BJ (cell line): ENCODE measurements at regions not wholly inside any gene's neighbourhood (a gene's known extent, or its start where the extent isn't known, plus 50 kb on each side); places are given as distances from the start of the nearest gene placed in this dataset.

ENCODE experiments used
- CTCF ChIA-PET: fragments of 350-600 bp; formaldehyde crosslinking; extraction: SDS; loops from one replicate; lab custom pipeline; 2021; ENCODE audit warnings: antibody characterized with exemption, inconsistent platforms; lab: Yijun Ruan, JAX
- POLR2A ChIA-PET: fragments of 300-600 bp; sonication (Branson Sonifier 250); formaldehyde crosslinking; extraction: SDS; loops from one replicate; lab custom pipeline; 2021; ENCODE audit warnings: antibody characterized with exemption; lab: Charles Lee
- DNase-seq: peaks from one replicate; pipeline ENCODE4 v3.0.0-alpha.2; 2011; ENCODE audit warnings: low read depth
- H3K27me3 ChIP-seq: 2 replicates; pipeline ENCODE4 v1.6.0; 2011; ENCODE audit warnings: low read length; ENCODE audit not compliant: control insufficient read depth, insufficient read depth
- H3K36me3 ChIP-seq: 2 replicates; pipeline ENCODE4 v1.5.1; 2011; ENCODE audit warnings: low read length; ENCODE audit not compliant: control insufficient read depth, insufficient read depth
- H3K4me3 ChIP-seq: 2 replicates; pipeline ENCODE4 v1.5.1; 2011; ENCODE audit warnings: low read depth, mild to moderate bottlenecking, control low read depth, low read length
- CTCF ChIP-seq: IDR thresholded peaks from 2 replicates; pipeline ENCODE4 v1.5.1; 2011; ENCODE audit warnings: low read depth, mild to moderate bottlenecking, control low read depth, inconsistent platforms, low read length, moderate library complexity; ENCODE audit not compliant: insufficient read depth

- no peak overlapping the region for H3K4me3 ChIP-seq
- POLR2A ChIA-PET = no interaction called here
- no peaks in the 10 kb centered on the region for H3K36me3 ChIP-seq
- no peaks in the 10 kb centered on the region; the same call in 1 of the 2 replicates for H3K27me3 ChIP-seq
- no peak for TF ChIP-seq CTCF
- CTCF ChIA-PET = interaction anchor here (1.5 kb wide), 1 partner anchor 66 kb away, joined by 3 read pairs; no protein-coding TSS in a partner anchor
- DNase-seq = no peak
Measured at GRCh38 chr2:240209493-240209892, 69.0 kb upstream of the OTOS start.

GRCh38 chr2:240210198-240210965 is 69.9 kb upstream of the OTOS start:
- H3K27me3 ChIP-seq = no peaks in the 10 kb centered on the region; the same call in 1 of the 2 replicates
- CTCF ChIA-PET = interaction anchor here (1.5 kb wide), 1 partner anchor 67 kb away, joined by 3 read pairs; no protein-coding TSS in a partner anchor
- POLR2A ChIA-PET = no interaction called here
- DNase-seq = no peak
- no peak overlapping the region for H3K4me3 ChIP-seq
- H3K36me3 ChIP-seq = no peaks in the 10 kb centered on the region
- no peak for TF ChIP-seq CTCF

DNA sequence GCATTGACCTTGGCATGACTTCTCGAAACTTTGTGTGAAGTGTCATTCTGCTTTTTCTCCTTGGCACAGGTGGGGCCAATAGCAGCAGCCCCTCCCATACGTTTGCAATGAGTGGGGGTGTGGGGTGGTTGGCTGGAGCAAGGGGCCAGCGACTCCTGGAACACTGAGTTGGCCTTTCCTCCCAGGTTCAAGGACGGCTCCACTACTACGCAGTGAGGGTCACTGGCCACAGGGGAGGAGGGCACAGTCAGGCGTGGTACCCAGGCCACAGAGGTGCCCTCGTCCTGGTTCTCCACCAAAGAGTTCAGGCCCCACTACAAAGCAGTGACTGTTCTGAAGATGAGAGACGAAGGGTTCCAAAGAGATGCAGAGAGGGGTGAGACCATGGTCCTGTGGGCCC is 70.6 kb upstream of the OTOS start:
- no peaks in the 10 kb centered on the region; the same call in 1 of the 2 replicates for H3K27me3 ChIP-seq
- no peak for TF ChIP-seq CTCF
- POLR2A ChIA-PET = no interaction called here
- no peaks in the 10 kb centered on the region for H3K36me3 ChIP-seq
- no peak overlapping the region for H3K4me3 ChIP-seq
- CTCF ChIA-PET = no interaction called here
- DNase-seq = no peak

GRCh38 chr2:240211598-240212424 is 71.4 kb upstream of the OTOS start:
- ChIA-PET POLR2A (no interaction called here), CTCF (no interaction called here)
- H3K36me3 ChIP-seq = no peaks in the 10 kb centered on the region
- DNase-seq = no peak
- no peak for TF ChIP-seq CTCF
- no peak overlapping the region for H3K4me3 ChIP-seq
- no peaks in the 10 kb centered on the region; the same call in 1 of the 2 replicates for H3K27me3 ChIP-seq
